ENCODE measurements at regions not wholly inside any gene's neighbourhood (a gene's known extent, or its start where the extent isn't known, plus 50 kb on each side); places are given as distances from the start of the nearest gene placed in this dataset.

- no peaks in the 10 kb centered on the region for H3K9me3 ChIP-seq (ENCODE audit: low read length)
- ChIA-PET CTCF (ENCODE audit: unreplicated experiment) (no interaction called here), POLR2A (no interaction called here)
- no TSS peak for BruUV-seq (replicated peaks)
- no peak overlapping the region for H3K4me3 ChIP-seq (ENCODE audit: low read depth, low read length, poor library complexity, severe bottlenecking)
- no peaks in the 10 kb centered on the region for H3K9me2 ChIP-seq (ENCODE audit: insufficient read depth, low read length)
- no peaks in the 10 kb centered on the region for H3K4me1 ChIP-seq (ENCODE audit: insufficient read depth, low read length, poor library complexity, severe bottlenecking)
- DNase-seq (ENCODE audit: low spot score) = no peak
- H4K20me1 ChIP-seq (ENCODE audit: insufficient read depth, low read length) = no peaks in the 10 kb centered on the region
- TF ChIP-seq CTCF (conservative IDR thresholded peaks at IDR 0.05; ENCODE audit: low read length) (no peak), EZH2phosphoT487 (IDR thresholded peaks at IDR 0.05; ENCODE audit: borderline replicate concordance, low read depth, low read length) (no peak)
- H3K36me3 ChIP-seq (ENCODE audit: insufficient read depth, low read length) = no peaks in the 10 kb centered on the region
- no peaks in the 10 kb centered on the region for H3K79me2 ChIP-seq (ENCODE audit: insufficient read depth, low read depth, low read length)
- intact Hi-C loops (cut with micrococcal nuclease; ENCODE audit: unreplicated experiment) = no loop called here
- H2AFZ ChIP-seq (ENCODE audit: low read length) = no peak overlapping the region
- H3K27ac ChIP-seq (ENCODE audit: low read depth, low read length, poor library complexity, severe bottlenecking) = no peak overlapping the region
- H3K4me2 ChIP-seq (ENCODE audit: low read length) = no peak overlapping the region
Observed at GRCh38 chr5:118561971-118562370, 426.4 kb downstream of the DTWD2 start.

GRCh38 chr5:118561235-118561634, 427.1 kb downstream of the DTWD2 start:
- H3K9me3 ChIP-seq (ENCODE audit: low read length) = no peaks in the 10 kb centered on the region
- ChIA-PET POLR2A (interaction anchor here (0.9 kb wide), 1 partner anchor 11 kb away, joined by 4 read pairs; no protein-coding TSS in a partner anchor), CTCF (ENCODE audit: unreplicated experiment) (no interaction called here)
- H3K36me3 ChIP-seq (ENCODE audit: insufficient read depth, low read length) = no peaks in the 10 kb centered on the region
- intact Hi-C loops (cut with micrococcal nuclease; ENCODE audit: unreplicated experiment) = no loop called here
- no peak overlapping the region for H3K4me3 ChIP-seq (ENCODE audit: low read depth, low read length, poor library complexity, severe bottlenecking)
- no peak overlapping the region for H3K27ac ChIP-seq (ENCODE audit: low read depth, low read length, poor library complexity, severe bottlenecking)
- DNase-seq (ENCODE audit: low spot score) = no peak
- H2AFZ ChIP-seq (ENCODE audit: low read length) = no peak overlapping the region
- no TSS peak for BruUV-seq (replicated peaks)
- no peaks in the 10 kb centered on the region for H3K79me2 ChIP-seq (ENCODE audit: insufficient read depth, low read depth, low read length)
- H3K9me2 ChIP-seq (ENCODE audit: insufficient read depth, low read length) = no peaks in the 10 kb centered on the region
- H4K20me1 ChIP-seq (ENCODE audit: insufficient read depth, low read length) = no peaks in the 10 kb centered on the region
- H3K4me1 ChIP-seq (ENCODE audit: insufficient read depth, low read length, poor library complexity, severe bottlenecking) = no peaks in the 10 kb centered on the region
- TF ChIP-seq EZH2phosphoT487 (IDR thresholded peaks at IDR 0.05; ENCODE audit: borderline replicate concordance, low read depth, low read length) (no peak), CTCF (conservative IDR thresholded peaks at IDR 0.05; ENCODE audit: low read length) (no peak)
- no peak overlapping the region for H3K4me2 ChIP-seq (ENCODE audit: low read length)

- no peak for TF ChIP-seq CTCF (conservative IDR thresholded peaks at IDR 0.05; ENCODE audit: low read length)
- no peak for TF ChIP-seq EZH2phosphoT487 (IDR thresholded peaks at IDR 0.05; ENCODE audit: borderline replicate concordance, low read depth, low read length)
- Histone ChIP-seq H4K20me1 (ENCODE audit: insufficient read depth, low read length) (no peaks in the 10 kb centered on the region), H3K4me3 (ENCODE audit: low read depth, low read length, poor library complexity, severe bottlenecking) (no peak overlapping the region), H3K4me2 (ENCODE audit: low read length) (no peak overlapping the region), H3K27ac (ENCODE audit: low read depth, low read length, poor library complexity, severe bottlenecking) (no peak overlapping the region), H3K9me2 (ENCODE audit: insufficient read depth, low read length) (no peaks in the 10 kb centered on the region), H2AFZ (ENCODE audit: low read length) (no peak overlapping the region), H3K9me3 (ENCODE audit: low read length) (no peaks in the 10 kb centered on the region), H3K79me2 (ENCODE audit: insufficient read depth, low read depth, low read length) (no peaks in the 10 kb centered on the region), H3K4me1 (ENCODE audit: insufficient read depth, low read length, poor library complexity, severe bottlenecking) (no peaks in the 10 kb centered on the region), H3K36me3 (ENCODE audit: insufficient read depth, low read length) (no peaks in the 10 kb centered on the region)
- intact Hi-C loops (cut with micrococcal nuclease; ENCODE audit: unreplicated experiment) = no loop called here
- no peak for DNase-seq (ENCODE audit: low spot score)
- BruUV-seq (replicated peaks) = no TSS peak
- ChIA-PET POLR2A (no interaction called here), CTCF (ENCODE audit: unreplicated experiment) (no interaction called here)
Observed at GRCh38 chr5:118558871-118559270, 429.5 kb downstream of the DTWD2 start.
